IPS-NIHi7 (cell line): ENCODE measurements at regions not wholly inside any gene's neighbourhood (a gene's known extent, or its start where the extent isn't known, plus 50 kb on each side); places are given as distances from the start of the nearest gene placed in this dataset.

Source experiments
- DNase-seq: peaks from one replicate; pipeline ENCODE4 v3.0.0; 2012; ENCODE audit warnings: mixed read lengths; ENCODE audit errors: extremely low spot score

- DNase-seq: no peak
These were observed 50.8 kb upstream of the OCM2 start for GRCh38 chr7:98040626-98041360.

- DNase-seq: no peak
These were observed 56.8 kb upstream of the OCM2 start for GRCh38 chr7:98046816-98047215.

- peak; percentile 62 for DNase-seq
These were observed 57.6 kb upstream of the LMTK2 start for GRCh38 chr7:98049034-98049433.

- DNase-seq: peak; percentile 95
These were observed 55.4 kb upstream of the LMTK2 start for GRCh38 chr7:98051118-98051744.

- no peak for DNase-seq
These were observed 52.1 kb upstream of the LMTK2 start for GRCh38 chr7:98054585-98054984.

- DNase-seq: no peak
These were observed 50.1 kb upstream of the LMTK2 start for GRCh38 chr7:98056580-98056979.
